RWPE2 (cell line): ENCODE measurements at regions not wholly inside any gene's neighbourhood (a gene's known extent, or its start where the extent isn't known, plus 50 kb on each side); places are given as distances from the start of the nearest gene placed in this dataset.

Source experiments
- ATAC-seq: fragments of 200-7000 bp; cut with Tn5 transposase; 3 replicates; pipeline ENCODE4 v1.9.1; 2021; ENCODE audit warnings: low read depth
- DNase-seq: peaks from one replicate; pipeline ENCODE4 v3.0.0-alpha.2; 2020; ENCODE audit warnings: low spot score
- H3K27ac ChIP-seq: fragments of 450-650 bp; 2 replicates; pipeline ENCODE4 v1.5.1; 2017; ENCODE audit warnings: mild to moderate bottlenecking; ENCODE audit not compliant: poor library complexity, severe bottlenecking
- H3K27me3 ChIP-seq: fragments of 250-450 bp; sonication (Bioruptor Pico); 2 replicates; pipeline ENCODE4 v1.5.1; 2021; ENCODE audit warnings: mild to moderate bottlenecking, moderate library complexity; ENCODE audit not compliant: insufficient read depth, poor library complexity, severe bottlenecking
- H3K36me3 ChIP-seq: fragments of 250-450 bp; sonication (Bioruptor Pico); 2 replicates; pipeline ENCODE4 v1.5.1; 2020; ENCODE audit warnings: low read depth, mild to moderate bottlenecking, moderate library complexity
- H3K4me1 ChIP-seq: fragments of 250-450 bp; sonication (Bioruptor Pico); 2 replicates; pipeline ENCODE4 v1.5.1; 2021; ENCODE audit warnings: mild to moderate bottlenecking, moderate library complexity; ENCODE audit not compliant: insufficient read depth, poor library complexity, severe bottlenecking
- H3K4me3 ChIP-seq: fragments of 250-450 bp; sonication (Bioruptor Pico); 2 replicates; pipeline ENCODE4 v1.5.1; 2021; ENCODE audit warnings: mild to moderate bottlenecking, moderate library complexity; ENCODE audit not compliant: severe bottlenecking
- H3K9me3 ChIP-seq: fragments of 250-450 bp; sonication (Bioruptor Pico); 2 replicates; pipeline ENCODE4 v1.5.1; 2021; ENCODE audit warnings: mild to moderate bottlenecking, moderate library complexity; ENCODE audit not compliant: severe bottlenecking
- CTCF ChIP-seq: fragments of 450-650 bp; IDR thresholded peaks from one replicate; pipeline ENCODE4 v1.5.1; 2017; ENCODE audit warnings: mild to moderate bottlenecking, moderate library complexity; ENCODE audit not compliant: poor library complexity, severe bottlenecking

GRCh38 chr15:46703020-46703861 is 1014.1 kb upstream of the SEMA6D start:
- TF ChIP-seq CTCF = no peak
- no peak overlapping the region for H3K27ac ChIP-seq
- no peaks in the 10 kb centered on the region for H3K36me3 ChIP-seq
- H3K4me1 ChIP-seq = no peaks in the 10 kb centered on the region
- DNase-seq (no peak), ATAC-seq (no peak)
- no peaks in the 10 kb centered on the region for H3K27me3 ChIP-seq
- no peaks in the 10 kb centered on the region for H3K9me3 ChIP-seq
- H3K4me3 ChIP-seq = no peak overlapping the region

- no peak overlapping the region for H3K27ac ChIP-seq
- H3K4me3 ChIP-seq = no peak overlapping the region
- no peaks in the 10 kb centered on the region for H3K4me1 ChIP-seq
- no peak for ATAC-seq
- no peaks in the 10 kb centered on the region for H3K36me3 ChIP-seq
- no peaks in the 10 kb centered on the region for H3K9me3 ChIP-seq
- DNase-seq = no peak
- TF ChIP-seq CTCF = no peak
- no peaks in the 10 kb centered on the region for H3K27me3 ChIP-seq
Measured at GRCh38 chr15:46703871-46704637, 1013.3 kb upstream of the SEMA6D start.

GRCh38 chr15:46707452-46707851 is 1009.9 kb upstream of the SEMA6D start:
- Histone ChIP-seq H3K27ac (no peak overlapping the region), H3K36me3 (no peaks in the 10 kb centered on the region), H3K4me3 (no peak overlapping the region), H3K4me1 (no peaks in the 10 kb centered on the region), H3K27me3 (no peaks in the 10 kb centered on the region), H3K9me3 (no peaks in the 10 kb centered on the region)
- DNase-seq (no peak), ATAC-seq (no peak)
- no peak for TF ChIP-seq CTCF

- no peak; the same call in 1 of the 3 replicates for ATAC-seq
- H3K27ac ChIP-seq = no peak overlapping the region
- H3K27me3 ChIP-seq = no peaks in the 10 kb centered on the region
- no peak for TF ChIP-seq CTCF
- no peaks in the 10 kb centered on the region for H3K36me3 ChIP-seq
- no peaks in the 10 kb centered on the region for H3K4me1 ChIP-seq
- DNase-seq = no peak
- H3K4me3 ChIP-seq = no peak overlapping the region
- H3K9me3 ChIP-seq = no peaks in the 10 kb centered on the region
Measured at GRCh38 chr15:46708226-46708625, 1009.1 kb upstream of the SEMA6D start.
